ENCODE measurements at regions not wholly inside any gene's neighbourhood (a gene's known extent, or its start where the extent isn't known, plus 50 kb on each side); places are given as distances from the start of the nearest gene placed in this dataset.
"Not testable (repeated sequence)": the region's sequence is repeated elsewhere in the genome, so short reads cannot be mapped to it uniquely, and the experiment has no call there.

- not testable (repeated sequence) for H3K27me3 ChIP-seq (ENCODE audit: control insufficient read depth in 2 of 2, insufficient read depth in 2 of 2, low read length in 2 of 2)
These were observed 261.7 kb upstream of the PLCXD1 start for GRCh38 chrX:19455-19827.

GRCh38 chrX:19912-20571, 261.1 kb upstream of the PLCXD1 start:
- H3K4me1 ChIP-seq (ENCODE audit: control insufficient read depth, extremely low read depth, insufficient read depth, low read length) = no peaks in the 10 kb centered on the region
- H3K27me3 ChIP-seq (ENCODE audit: control insufficient read depth in 2 of 2, insufficient read depth in 2 of 2, low read length in 2 of 2) = no peaks in the 10 kb centered on the region
- no peak for TF ChIP-seq JUN (IDR thresholded peaks at IDR 0.05; ENCODE audit: borderline replicate concordance, insufficient read depth, insufficient read length, low read depth)
- no peak for TF ChIP-seq MAX (IDR thresholded peaks at IDR 0.05; ENCODE audit: insufficient read depth, insufficient read length)
- TF ChIP-seq GATA2 (IDR thresholded peaks at IDR 0.05; ENCODE audit: insufficient read depth, insufficient read length, low read depth, low read length) = no peak
- no peak for TF ChIP-seq FOS (IDR thresholded peaks at IDR 0.05; ENCODE audit: borderline replicate concordance, insufficient read depth, low read length)
- TF ChIP-seq POLR2AphosphoS5 (IDR thresholded peaks at IDR 0.05; ENCODE audit: insufficient read depth, low read depth, low read length) = no peak
- no peak for TF ChIP-seq CTCF (IDR thresholded peaks at IDR 0.05; ENCODE audit: extremely low read depth in 1 of 2, insufficient read depth in 1 of 2, low read depth in 1 of 2, low read length in 2 of 2)
- TF ChIP-seq MYC (IDR thresholded peaks at IDR 0.05; ENCODE audit: low read depth, low read length) = no peak
- TF ChIP-seq EZH2 (IDR thresholded peaks at IDR 0.05; ENCODE audit: borderline replicate concordance, low read depth, low read length, severe bottlenecking) = no peak
- no peak for TF ChIP-seq POLR2A (IDR thresholded peaks at IDR 0.05; ENCODE audit: low read depth, low read length)
- no peaks in the 10 kb centered on the region for H3K9me1 ChIP-seq (replicated peaks; ENCODE audit: control insufficient read depth, extremely low read depth, insufficient read depth, low read length)
- DNase-seq (ENCODE audit: low read depth, low spot score) = no peak
- H3K27ac ChIP-seq (ENCODE audit: insufficient read depth, low read depth, low read length) = no peak overlapping the region
- FAIRE-seq = no peak
- H2AFZ ChIP-seq (ENCODE audit: low read depth, low read length) = peak overlapping the region; percentile 57
- ChIA-PET POLR2A (no interaction called here), CTCF (no interaction called here)
- no TSS peak for BruUV-seq (replicated peaks)
- no peaks in the 10 kb centered on the region for H3K36me3 ChIP-seq (ENCODE audit: control insufficient read depth in 2 of 2, extremely low read depth in 1 of 2, insufficient read depth in 2 of 2, low read length in 2 of 2)
- dilution Hi-C loops (cut with MboI; ENCODE audit: extremely low pct_ligation_motif_present, low sequenced_read_pairs) (no loop called here), intact Hi-C loops (cut with micrococcal nuclease) (no loop called here)
- no peaks in the 10 kb centered on the region for H3K79me2 ChIP-seq (ENCODE audit: control insufficient read depth, insufficient read depth, low read length)
- H3K4me3 ChIP-seq (replicated peaks in 1 of 3; ENCODE audit: insufficient read depth in 1 of 3, low read depth in 1 of 3, low read length in 3 of 3) = no peak overlapping the region
- no peaks in the 10 kb centered on the region for H4K20me1 ChIP-seq (replicated peaks; ENCODE audit: control insufficient read depth, extremely low read depth, insufficient read depth, low read length)
- H3K9me3 ChIP-seq (replicated peaks; ENCODE audit: control insufficient read depth, insufficient read depth, low read length) = no peaks in the 10 kb centered on the region
- no peak overlapping the region for H3K9ac ChIP-seq (replicated peaks; ENCODE audit: extremely low read depth, insufficient read depth, low read length)
- H3K4me2 ChIP-seq (ENCODE audit: insufficient read depth, low read length) = peak overlapping the region; percentile 31

More at GRCh38 chrX:19455-19827, 261.7 kb upstream of the PLCXD1 start:
- POLR2A ChIA-PET; DNase-seq (ENCODE audit: low read depth, low spot score); FAIRE-seq; H3K9me3 ChIP-seq (replicated peaks; ENCODE audit: control insufficient read depth, insufficient read depth, low read length); dilution Hi-C loops (cut with MboI; ENCODE audit: extremely low pct_ligation_motif_present, low sequenced_read_pairs); intact Hi-C loops (cut with micrococcal nuclease); BruUV-seq (replicated peaks); H3K4me1 ChIP-seq (ENCODE audit: control insufficient read depth, extremely low read depth, insufficient read depth, low read length); H3K9ac ChIP-seq (replicated peaks; ENCODE audit: extremely low read depth, insufficient read depth, low read length); H3K27ac ChIP-seq (ENCODE audit: insufficient read depth, low read depth, low read length); CTCF ChIA-PET; H3K4me3 ChIP-seq (replicated peaks in 1 of 3; ENCODE audit: insufficient read depth in 1 of 3, low read depth in 1 of 3, low read length in 3 of 3); H2AFZ ChIP-seq (ENCODE audit: low read depth, low read length); H3K4me2 ChIP-seq (ENCODE audit: insufficient read depth, low read length); H4K20me1 ChIP-seq (replicated peaks; ENCODE audit: control insufficient read depth, extremely low read depth, insufficient read depth, low read length); H3K36me3 ChIP-seq (ENCODE audit: control insufficient read depth in 2 of 2, extremely low read depth in 1 of 2, insufficient read depth in 2 of 2, low read length in 2 of 2); H3K79me2 ChIP-seq (ENCODE audit: control insufficient read depth, insufficient read depth, low read length); H3K9me1 ChIP-seq (replicated peaks; ENCODE audit: control insufficient read depth, extremely low read depth, insufficient read depth, low read length): not testable (repeated sequence)

- H3K27me3 ChIP-seq (ENCODE audit: control insufficient read depth in 2 of 2, insufficient read depth in 2 of 2, low read length in 2 of 2); H3K36me3 ChIP-seq (ENCODE audit: control insufficient read depth in 2 of 2, extremely low read depth in 1 of 2, insufficient read depth in 2 of 2, low read length in 2 of 2); H3K4me3 ChIP-seq (replicated peaks in 1 of 3; ENCODE audit: insufficient read depth in 1 of 3, low read depth in 1 of 3, low read length in 3 of 3); H3K79me2 ChIP-seq (ENCODE audit: control insufficient read depth, insufficient read depth, low read length); DNase-seq (ENCODE audit: low read depth, low spot score); FAIRE-seq; H3K27ac ChIP-seq (ENCODE audit: insufficient read depth, low read depth, low read length); intact Hi-C loops (cut with micrococcal nuclease); H2AFZ ChIP-seq (ENCODE audit: low read depth, low read length); H4K20me1 ChIP-seq (replicated peaks; ENCODE audit: control insufficient read depth, extremely low read depth, insufficient read depth, low read length); H3K4me2 ChIP-seq (ENCODE audit: insufficient read depth, low read length); dilution Hi-C loops (cut with MboI; ENCODE audit: extremely low pct_ligation_motif_present, low sequenced_read_pairs); H3K9ac ChIP-seq (replicated peaks; ENCODE audit: extremely low read depth, insufficient read depth, low read length); H3K4me1 ChIP-seq (ENCODE audit: control insufficient read depth, extremely low read depth, insufficient read depth, low read length); POLR2A ChIA-PET; BruUV-seq (replicated peaks); H3K9me3 ChIP-seq (replicated peaks; ENCODE audit: control insufficient read depth, insufficient read depth, low read length); CTCF ChIA-PET; H3K9me1 ChIP-seq (replicated peaks; ENCODE audit: control insufficient read depth, extremely low read depth, insufficient read depth, low read length): not testable (repeated sequence)
These were observed 257.0 kb upstream of the PLCXD1 start for GRCh38 chrX:24139-24538.
